RWPE2 (cell line): ENCODE measurements at regions not wholly inside any gene's neighbourhood (a gene's known extent, or its start where the extent isn't known, plus 50 kb on each side); places are given as distances from the start of the nearest gene placed in this dataset.

Source experiments
- ATAC-seq: fragments of 200-7000 bp; cut with Tn5 transposase; 3 replicates; pipeline ENCODE4 v1.9.1; 2021; ENCODE audit warnings: low read depth
- DNase-seq: peaks from one replicate; pipeline ENCODE4 v3.0.0-alpha.2; 2020; ENCODE audit warnings: low spot score
- H3K27ac ChIP-seq: fragments of 450-650 bp; 2 replicates; pipeline ENCODE4 v1.5.1; 2017; ENCODE audit warnings: mild to moderate bottlenecking; ENCODE audit not compliant: poor library complexity, severe bottlenecking
- H3K27me3 ChIP-seq: fragments of 250-450 bp; sonication (Bioruptor Pico); 2 replicates; pipeline ENCODE4 v1.5.1; 2021; ENCODE audit warnings: mild to moderate bottlenecking, moderate library complexity; ENCODE audit not compliant: insufficient read depth, poor library complexity, severe bottlenecking
- H3K36me3 ChIP-seq: fragments of 250-450 bp; sonication (Bioruptor Pico); 2 replicates; pipeline ENCODE4 v1.5.1; 2020; ENCODE audit warnings: low read depth, mild to moderate bottlenecking, moderate library complexity
- H3K4me1 ChIP-seq: fragments of 250-450 bp; sonication (Bioruptor Pico); 2 replicates; pipeline ENCODE4 v1.5.1; 2021; ENCODE audit warnings: mild to moderate bottlenecking, moderate library complexity; ENCODE audit not compliant: insufficient read depth, poor library complexity, severe bottlenecking
- H3K4me3 ChIP-seq: fragments of 250-450 bp; sonication (Bioruptor Pico); 2 replicates; pipeline ENCODE4 v1.5.1; 2021; ENCODE audit warnings: mild to moderate bottlenecking, moderate library complexity; ENCODE audit not compliant: severe bottlenecking
- H3K9me3 ChIP-seq: fragments of 250-450 bp; sonication (Bioruptor Pico); 2 replicates; pipeline ENCODE4 v1.5.1; 2021; ENCODE audit warnings: mild to moderate bottlenecking, moderate library complexity; ENCODE audit not compliant: severe bottlenecking
- TF ChIP-seq, protein P1 (sequence below): fragments of 450-650 bp; IDR thresholded peaks from one replicate; pipeline ENCODE4 v1.5.1; 2017; ENCODE audit warnings: mild to moderate bottlenecking, moderate library complexity; ENCODE audit not compliant: poor library complexity, severe bottlenecking

DNA sequence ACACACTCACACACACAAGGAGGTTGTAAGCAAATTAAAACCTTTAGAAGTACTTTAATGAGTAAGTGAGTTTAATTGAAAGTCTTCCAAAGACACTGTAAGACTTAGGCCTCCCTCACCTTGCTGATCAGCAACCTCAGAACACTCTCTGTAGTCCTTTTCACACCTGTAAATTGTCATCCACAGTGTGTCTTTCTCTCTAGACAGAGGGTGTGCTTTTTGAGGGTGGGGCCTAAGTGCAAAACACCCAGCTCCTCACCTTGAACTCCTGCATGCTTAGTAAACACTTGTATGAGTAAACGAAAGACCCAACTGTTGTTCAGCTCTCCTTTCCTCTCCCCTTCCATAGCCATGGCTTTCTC lies 183.2 kb upstream of the IL12A start:
- Histone ChIP-seq H3K4me1 (peaks cover 11% of the 10 kb centered on the region), H3K4me3 (no peak overlapping the region), H3K36me3 (no peaks in the 10 kb centered on the region), H3K27ac (no peak overlapping the region), H3K27me3 (no peaks in the 10 kb centered on the region), H3K9me3 (no peaks in the 10 kb centered on the region)
- no peak for ATAC-seq
- TF ChIP-seq, protein P1, sequence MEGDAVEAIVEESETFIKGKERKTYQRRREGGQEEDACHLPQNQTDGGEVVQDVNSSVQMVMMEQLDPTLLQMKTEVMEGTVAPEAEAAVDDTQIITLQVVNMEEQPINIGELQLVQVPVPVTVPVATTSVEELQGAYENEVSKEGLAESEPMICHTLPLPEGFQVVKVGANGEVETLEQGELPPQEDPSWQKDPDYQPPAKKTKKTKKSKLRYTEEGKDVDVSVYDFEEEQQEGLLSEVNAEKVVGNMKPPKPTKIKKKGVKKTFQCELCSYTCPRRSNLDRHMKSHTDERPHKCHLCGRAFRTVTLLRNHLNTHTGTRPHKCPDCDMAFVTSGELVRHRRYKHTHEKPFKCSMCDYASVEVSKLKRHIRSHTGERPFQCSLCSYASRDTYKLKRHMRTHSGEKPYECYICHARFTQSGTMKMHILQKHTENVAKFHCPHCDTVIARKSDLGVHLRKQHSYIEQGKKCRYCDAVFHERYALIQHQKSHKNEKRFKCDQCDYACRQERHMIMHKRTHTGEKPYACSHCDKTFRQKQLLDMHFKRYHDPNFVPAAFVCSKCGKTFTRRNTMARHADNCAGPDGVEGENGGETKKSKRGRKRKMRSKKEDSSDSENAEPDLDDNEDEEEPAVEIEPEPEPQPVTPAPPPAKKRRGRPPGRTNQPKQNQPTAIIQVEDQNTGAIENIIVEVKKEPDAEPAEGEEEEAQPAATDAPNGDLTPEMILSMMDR = peak; percentile 63
- DNase-seq = no peak

DNA sequence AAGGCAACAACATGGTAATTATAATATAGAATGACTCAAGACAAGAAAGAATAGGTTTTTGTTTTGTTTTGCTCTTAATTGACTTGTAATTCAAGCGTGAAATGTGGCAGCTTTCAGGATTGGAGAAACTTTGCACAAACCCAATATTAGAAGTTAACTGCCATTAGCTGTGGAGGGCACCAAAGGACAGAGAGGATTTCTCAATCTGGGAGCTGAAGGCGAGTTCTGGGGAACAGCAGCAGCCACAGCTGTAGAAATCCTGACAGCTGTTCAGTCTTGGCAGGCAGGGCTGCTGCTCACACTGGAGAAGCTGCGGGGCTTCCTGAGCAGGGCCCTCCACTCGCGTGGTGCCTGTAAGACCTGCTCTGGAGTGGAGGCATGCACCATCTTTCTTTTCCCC lies 182.2 kb upstream of the IL12A start:
- H3K27ac ChIP-seq = peak overlapping the region; percentile 8
- H3K9me3 ChIP-seq = no peaks in the 10 kb centered on the region
- H3K4me1 ChIP-seq = peaks cover 11% of the 10 kb centered on the region
- TF ChIP-seq, protein P1 = no peak
- no peak overlapping the region for H3K4me3 ChIP-seq
- DNase-seq = no peak
- H3K36me3 ChIP-seq = no peaks in the 10 kb centered on the region
- ATAC-seq = no peak
- H3K27me3 ChIP-seq = no peaks in the 10 kb centered on the region

DNA sequence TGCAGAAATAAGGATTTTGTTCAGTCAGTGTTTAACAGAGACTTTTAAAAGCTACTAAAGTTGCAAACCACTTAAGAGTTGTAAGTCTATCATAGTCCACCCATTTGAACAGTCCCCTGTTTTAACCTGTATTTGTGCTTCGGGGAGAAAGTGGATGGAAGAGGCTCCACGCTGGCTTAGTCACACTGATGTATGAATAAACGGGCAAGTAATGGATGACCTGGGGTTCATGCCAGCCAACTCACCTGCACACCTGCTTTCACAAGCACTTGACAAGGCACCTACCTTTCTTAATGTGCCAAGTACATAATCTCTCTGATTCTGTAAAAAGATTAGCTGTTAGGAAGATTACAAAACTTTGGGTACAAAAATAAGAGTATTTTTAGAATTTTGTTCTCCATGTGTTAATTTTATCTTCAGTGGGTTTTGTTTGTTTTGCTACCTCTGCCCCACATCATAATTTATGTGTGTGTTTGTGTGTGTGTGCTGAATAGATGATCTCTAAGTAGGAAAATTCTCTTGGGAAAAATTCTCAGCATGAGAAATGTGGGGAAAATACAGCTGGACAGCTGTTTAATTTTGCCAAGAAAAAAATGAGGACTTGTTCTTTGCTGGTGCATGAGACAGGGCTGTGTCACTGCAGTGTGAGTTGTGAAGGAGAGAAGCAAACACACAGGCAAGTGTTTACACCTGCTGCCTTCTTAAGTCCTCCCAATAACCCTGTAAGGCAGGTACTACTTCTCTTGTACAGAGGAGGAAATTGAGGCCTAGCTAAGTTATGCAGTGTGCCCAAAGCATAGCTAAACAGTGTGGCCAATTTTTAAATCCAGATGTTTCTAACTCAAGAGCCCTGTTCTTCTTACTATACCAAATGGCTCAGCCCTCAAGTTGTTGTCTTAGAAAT lies 181.2 kb upstream of the IL12A start:
- H3K27me3 ChIP-seq = no peaks in the 10 kb centered on the region
- TF ChIP-seq, protein P1 = no peak
- DNase-seq (no peak), ATAC-seq (peak; percentile 69)
- 0 out of 2 replicates have a peak, but pooled peaks cover 2% of the 10 kb centered on the region for H3K36me3 ChIP-seq
- H3K4me1 ChIP-seq = peaks cover 11% of the 10 kb centered on the region
- no peak overlapping the region for H3K4me3 ChIP-seq
- H3K27ac ChIP-seq = peak overlapping the region; percentile 8
- H3K9me3 ChIP-seq = no peaks in the 10 kb centered on the region

DNA sequence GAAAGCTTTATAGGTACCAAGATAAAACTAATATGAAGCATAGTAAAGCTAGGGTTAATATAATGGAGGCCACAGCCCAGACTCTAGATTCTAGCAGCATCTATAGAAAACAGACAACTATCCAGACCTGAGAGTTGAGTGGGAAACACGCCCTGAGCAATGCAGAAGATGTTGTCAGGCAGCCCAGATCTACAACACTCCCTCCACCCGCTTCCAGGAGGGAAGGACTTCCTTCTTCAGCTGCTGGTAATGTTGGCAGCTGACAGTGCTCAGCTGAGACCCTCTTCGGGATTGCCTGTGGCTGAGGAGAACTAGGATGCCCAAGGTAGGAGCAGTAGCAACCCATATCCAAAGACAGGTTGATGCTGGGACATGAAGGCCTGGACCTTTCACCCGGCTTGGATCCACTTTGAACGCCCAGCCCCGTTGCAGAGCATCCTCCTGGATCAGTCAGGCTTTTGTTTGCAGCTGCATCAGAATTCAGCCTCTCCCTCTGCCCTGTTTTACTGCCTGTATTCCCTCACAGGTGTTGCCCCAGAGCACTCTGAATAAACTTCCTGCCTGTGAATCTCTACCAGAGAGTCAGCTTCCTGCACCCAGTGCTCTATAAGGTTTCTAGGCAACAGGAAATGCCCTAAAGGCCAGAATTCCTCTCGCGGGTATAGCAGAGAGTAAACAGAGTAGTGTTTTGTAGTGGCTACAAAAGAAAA lies 174.7 kb upstream of the IL12A start:
- ATAC-seq = peak; percentile 100
- Histone ChIP-seq H3K36me3 (0 out of 2 replicates have a peak, but pooled peaks cover 4% of the 10 kb centered on the region), H3K27ac (peak overlapping the region; percentile 63), H3K4me1 (peaks cover 19% of the 10 kb centered on the region), H3K4me3 (no peak overlapping the region), H3K27me3 (no peaks in the 10 kb centered on the region), H3K9me3 (no peaks in the 10 kb centered on the region)
- TF ChIP-seq, protein P1 = no peak
- DNase-seq = peak; percentile 61

DNA sequence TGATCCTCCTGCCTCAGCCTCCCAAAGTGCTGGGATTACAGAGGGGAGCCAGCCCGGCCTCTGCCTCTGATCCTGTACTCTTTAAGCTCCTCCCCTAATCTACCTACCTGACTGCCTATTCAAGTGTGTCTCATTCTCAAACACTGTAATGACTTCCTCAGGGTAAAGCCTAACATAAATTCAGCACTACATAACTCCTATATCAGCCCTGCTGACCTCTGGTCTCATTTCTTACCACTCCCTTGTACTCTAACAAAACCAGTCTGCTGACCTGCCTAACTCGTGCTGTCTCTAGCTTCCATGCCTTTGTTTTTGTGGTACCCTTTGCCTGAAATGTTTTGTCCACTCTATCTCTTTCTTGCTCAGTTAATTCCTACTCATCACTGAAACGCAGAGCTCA lies 172.1 kb upstream of the IL12A start:
- no peaks in the 10 kb centered on the region for H3K27me3 ChIP-seq
- peaks cover 33% of the 10 kb centered on the region for H3K4me1 ChIP-seq
- no peak overlapping the region for H3K27ac ChIP-seq
- H3K9me3 ChIP-seq = no peaks in the 10 kb centered on the region
- DNase-seq (no peak), ATAC-seq (no peak)
- H3K36me3 ChIP-seq = 0 out of 2 replicates have a peak, but pooled peaks cover 4% of the 10 kb centered on the region
- TF ChIP-seq, protein P1 = no peak
- no peak overlapping the region for H3K4me3 ChIP-seq
